ENCODE measurements at regions not wholly inside any gene's neighbourhood (a gene's known extent, or its start where the extent isn't known, plus 50 kb on each side); places are given as distances from the start of the nearest gene placed in this dataset.

DNA sequence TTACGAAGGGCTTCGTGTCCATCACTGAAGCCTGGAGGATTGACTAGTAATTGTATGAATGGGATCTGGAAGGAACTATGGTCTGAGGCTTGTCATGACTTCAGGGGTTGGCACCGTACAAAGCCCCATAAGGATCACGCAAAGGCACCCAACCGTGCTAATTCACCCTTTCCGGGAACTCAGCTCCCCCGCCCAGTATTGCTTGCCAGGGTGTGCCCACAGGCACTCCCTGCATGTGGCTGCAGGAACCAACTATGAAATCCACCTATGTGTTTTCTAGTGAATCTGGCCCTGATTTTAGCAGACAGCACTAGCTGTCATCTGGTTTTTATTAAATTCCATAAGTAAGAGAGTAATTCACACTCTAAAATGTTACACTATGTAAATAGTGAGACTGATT lies 139.2 kb downstream of the TM2D1 start:
- Histone ChIP-seq H3K27ac (ENCODE audit: low read depth, low read length, poor library complexity, severe bottlenecking) (no peak overlapping the region), H3K4me1 (ENCODE audit: insufficient read depth, low read length, poor library complexity, severe bottlenecking) (peaks cover 9% of the 10 kb centered on the region), H3K27me3 (replicated peaks; ENCODE audit: insufficient read depth, low read depth, low read length, poor library complexity) (no peaks in the 10 kb centered on the region), H3K36me3 (ENCODE audit: insufficient read depth, low read length, poor library complexity, severe bottlenecking) (no peaks in the 10 kb centered on the region), H3K4me3 (ENCODE audit: low read depth, low read length, poor library complexity, severe bottlenecking) (no peak overlapping the region), H3K9me3 (ENCODE audit: low read depth, low read length, poor library complexity, severe bottlenecking) (no peaks in the 10 kb centered on the region)
- ChIA-PET CTCF (interaction anchor here (0.9 kb wide), 1 partner anchor 737 kb away, joined by 3 read pairs; no protein-coding TSS in a partner anchor), POLR2A (ENCODE audit: low non-redundant PET) (no interaction called here)
- no peak for TF ChIP-seq CTCF (conservative IDR thresholded peaks at IDR 0.05; ENCODE audit: low read depth, low read length)
- no peak for TF ChIP-seq EZH2 (IDR thresholded peaks at IDR 0.05; ENCODE audit: borderline replicate concordance, low read depth, low read length, poor library complexity, severe bottlenecking)
- no TSS peak for BruUV-seq (replicated peaks)
- intact Hi-C loops (cut with micrococcal nuclease; ENCODE audit: unreplicated experiment) = loop anchor here (10.0 kb wide), 2 partner anchors 241 to 531 kb away; no protein-coding TSS in a partner anchor
- peak; percentile 77 for DNase-seq (ENCODE audit: low spot score)

GRCh38 chr1:61583703-61584102 lies 141.2 kb downstream of the TM2D1 start:
- intact Hi-C loops (cut with micrococcal nuclease; ENCODE audit: unreplicated experiment) = loop anchor here (10.0 kb wide), 2 partner anchors 239 to 529 kb away; no protein-coding TSS in a partner anchor
- POLR2A ChIA-PET (ENCODE audit: low non-redundant PET) = no interaction called here
- H3K9me3 ChIP-seq (ENCODE audit: low read depth, low read length, poor library complexity, severe bottlenecking) = no peaks in the 10 kb centered on the region

DNA sequence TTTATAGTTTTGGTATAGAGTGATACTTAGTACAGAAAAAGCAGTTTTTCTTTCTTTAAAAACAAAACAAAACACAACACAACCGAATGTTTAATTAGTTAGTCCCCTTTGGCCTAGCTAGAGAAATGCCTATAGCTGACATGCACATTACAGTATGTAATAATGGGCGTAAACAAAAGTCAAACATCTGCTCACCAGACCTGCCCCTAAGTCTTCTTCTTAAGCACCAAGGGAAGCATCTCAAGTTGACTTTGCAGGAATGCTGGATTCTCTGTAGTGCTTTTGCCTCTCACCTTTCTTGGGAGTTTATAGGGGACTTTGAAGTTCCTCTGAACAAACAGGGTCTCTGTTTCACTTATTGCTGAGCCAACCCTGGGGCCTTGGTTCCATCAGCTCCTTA lies 143.7 kb downstream of the TM2D1 start:
- intact Hi-C loops (cut with micrococcal nuclease; ENCODE audit: unreplicated experiment) = loop anchor here (10.0 kb wide), 2 partner anchors 236 to 526 kb away; no protein-coding TSS in a partner anchor
- no TSS peak for BruUV-seq (replicated peaks)
- no peak overlapping the region for H3K4me3 ChIP-seq (ENCODE audit: low read depth, low read length, poor library complexity, severe bottlenecking)
- no peaks in the 10 kb centered on the region for H3K9me3 ChIP-seq (ENCODE audit: low read depth, low read length, poor library complexity, severe bottlenecking)
- TF ChIP-seq CTCF (conservative IDR thresholded peaks at IDR 0.05; ENCODE audit: low read depth, low read length) (no peak), EZH2 (IDR thresholded peaks at IDR 0.05; ENCODE audit: borderline replicate concordance, low read depth, low read length, poor library complexity, severe bottlenecking) (no peak)
- no peak overlapping the region for H3K27ac ChIP-seq (ENCODE audit: low read depth, low read length, poor library complexity, severe bottlenecking)
- CTCF ChIA-PET = interaction anchor here (0.6 kb wide), 1 partner anchor 480 kb away, joined by 4 read pairs; no protein-coding TSS in a partner anchor
- no peaks in the 10 kb centered on the region for H3K27me3 ChIP-seq (replicated peaks; ENCODE audit: insufficient read depth, low read depth, low read length, poor library complexity)
- POLR2A ChIA-PET (ENCODE audit: low non-redundant PET) = no interaction called here
- no peak for DNase-seq (ENCODE audit: low spot score)
- no peaks in the 10 kb centered on the region for H3K36me3 ChIP-seq (ENCODE audit: insufficient read depth, low read length, poor library complexity, severe bottlenecking)
- peaks cover 9% of the 10 kb centered on the region for H3K4me1 ChIP-seq (ENCODE audit: insufficient read depth, low read length, poor library complexity, severe bottlenecking)

More at GRCh38 chr1:61583703-61584102, 141.2 kb downstream of the TM2D1 start:
- Histone ChIP-seq H3K36me3 (ENCODE audit: insufficient read depth, low read length, poor library complexity, severe bottlenecking) (no peaks in the 10 kb centered on the region), H3K27ac (ENCODE audit: low read depth, low read length, poor library complexity, severe bottlenecking) (no peak overlapping the region), H3K4me1 (ENCODE audit: insufficient read depth, low read length, poor library complexity, severe bottlenecking) (peaks cover 9% of the 10 kb centered on the region), H3K4me3 (ENCODE audit: low read depth, low read length, poor library complexity, severe bottlenecking) (no peak overlapping the region), H3K27me3 (replicated peaks; ENCODE audit: insufficient read depth, low read depth, low read length, poor library complexity) (no peaks in the 10 kb centered on the region)
- no TSS peak for BruUV-seq (replicated peaks)
- no peak for DNase-seq (ENCODE audit: low spot score)
- no peak for TF ChIP-seq EZH2 (IDR thresholded peaks at IDR 0.05; ENCODE audit: borderline replicate concordance, low read depth, low read length, poor library complexity, severe bottlenecking)
- no peak for TF ChIP-seq CTCF (conservative IDR thresholded peaks at IDR 0.05; ENCODE audit: low read depth, low read length)
- CTCF ChIA-PET = no interaction called here

Measured in A673 (cell line).